ENCODE measurements at regions not wholly inside any gene's neighbourhood (a gene's known extent, or its start where the extent isn't known, plus 50 kb on each side); places are given as distances from the start of the nearest gene placed in this dataset.

- no peak for TF ChIP-seq CTCF (conservative IDR thresholded peaks at IDR 0.05; ENCODE audit: low read depth, low read length)
- no peak for TF ChIP-seq EZH2 (IDR thresholded peaks at IDR 0.05; ENCODE audit: borderline replicate concordance, low read depth, low read length, poor library complexity, severe bottlenecking)
Observed at GRCh38 chr6:8953310-8953709, 518.0 kb upstream of the SLC35B3 start.

All from A673 (cell line).